ENCODE measurements at regions not wholly inside any gene's neighbourhood (a gene's known extent, or its start where the extent isn't known, plus 50 kb on each side); places are given as distances from the start of the nearest gene placed in this dataset.

DNA sequence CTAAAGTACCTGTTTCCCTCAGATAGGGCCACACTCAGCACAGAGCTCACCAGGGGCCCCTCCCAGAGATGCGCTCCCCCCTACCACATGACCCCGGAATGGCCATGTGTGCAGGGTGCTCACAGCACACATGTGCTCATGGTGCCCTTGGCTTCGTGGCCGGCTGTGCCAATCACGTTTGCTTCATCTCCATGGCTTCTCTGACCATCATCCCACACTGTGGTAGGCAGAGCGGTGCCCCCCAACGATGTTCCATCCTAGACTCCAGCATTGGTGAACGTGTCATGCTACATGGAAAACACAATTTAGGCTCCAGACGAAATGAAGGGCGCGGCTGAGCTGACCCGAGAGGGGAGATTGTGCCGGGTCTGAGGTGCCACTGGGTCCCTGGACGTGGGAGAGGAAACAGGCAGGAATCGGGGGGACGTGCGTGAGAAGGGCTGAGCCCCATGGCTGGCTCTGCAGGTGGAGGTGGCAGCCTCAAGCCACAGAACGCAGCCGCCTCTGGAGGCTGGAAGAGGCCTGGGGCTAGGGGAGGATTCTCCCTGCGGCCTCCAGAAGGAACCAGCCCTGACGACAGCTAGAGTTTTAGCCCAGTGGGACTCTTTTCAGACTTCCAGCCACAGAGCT lies 126.5 kb downstream of the DLL1 start:
- TF ChIP-seq, protein P1, sequence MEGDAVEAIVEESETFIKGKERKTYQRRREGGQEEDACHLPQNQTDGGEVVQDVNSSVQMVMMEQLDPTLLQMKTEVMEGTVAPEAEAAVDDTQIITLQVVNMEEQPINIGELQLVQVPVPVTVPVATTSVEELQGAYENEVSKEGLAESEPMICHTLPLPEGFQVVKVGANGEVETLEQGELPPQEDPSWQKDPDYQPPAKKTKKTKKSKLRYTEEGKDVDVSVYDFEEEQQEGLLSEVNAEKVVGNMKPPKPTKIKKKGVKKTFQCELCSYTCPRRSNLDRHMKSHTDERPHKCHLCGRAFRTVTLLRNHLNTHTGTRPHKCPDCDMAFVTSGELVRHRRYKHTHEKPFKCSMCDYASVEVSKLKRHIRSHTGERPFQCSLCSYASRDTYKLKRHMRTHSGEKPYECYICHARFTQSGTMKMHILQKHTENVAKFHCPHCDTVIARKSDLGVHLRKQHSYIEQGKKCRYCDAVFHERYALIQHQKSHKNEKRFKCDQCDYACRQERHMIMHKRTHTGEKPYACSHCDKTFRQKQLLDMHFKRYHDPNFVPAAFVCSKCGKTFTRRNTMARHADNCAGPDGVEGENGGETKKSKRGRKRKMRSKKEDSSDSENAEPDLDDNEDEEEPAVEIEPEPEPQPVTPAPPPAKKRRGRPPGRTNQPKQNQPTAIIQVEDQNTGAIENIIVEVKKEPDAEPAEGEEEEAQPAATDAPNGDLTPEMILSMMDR (IDR thresholded peaks at IDR 0.05), result no peak
- no peak for TF ChIP-seq POLR2A (IDR thresholded peaks at IDR 0.05)

Data from body of pancreas (tissue), 4 donors.